HEK293 (cell line): ENCODE measurements at regions not wholly inside any gene's neighbourhood (a gene's known extent, or its start where the extent isn't known, plus 50 kb on each side); places are given as distances from the start of the nearest gene placed in this dataset.

Experiments used
- KLF10 ChIP-seq: fragments of 450-650 bp; IDR thresholded peaks from 2 replicates; pipeline ENCODE4 v1.5.1; 2018; ENCODE audit warnings: missing biosample characterization, mild to moderate bottlenecking, missing genetic modification characterization
- TF ChIP-seq, protein P1 (sequence below): fragments of 450-650 bp; formaldehyde crosslinking; IDR thresholded peaks from 2 replicates; pipeline ENCODE4 v1.5.1; 2016; ENCODE audit warnings: missing biosample characterization, missing genetic modification characterization
- TF ChIP-seq, protein P2 (sequence below): fragments of 450-650 bp; formaldehyde crosslinking; IDR thresholded peaks from 2 replicates; pipeline ENCODE4 v1.5.1; 2016; ENCODE audit warnings: missing biosample characterization, missing genetic modification characterization

DNA sequence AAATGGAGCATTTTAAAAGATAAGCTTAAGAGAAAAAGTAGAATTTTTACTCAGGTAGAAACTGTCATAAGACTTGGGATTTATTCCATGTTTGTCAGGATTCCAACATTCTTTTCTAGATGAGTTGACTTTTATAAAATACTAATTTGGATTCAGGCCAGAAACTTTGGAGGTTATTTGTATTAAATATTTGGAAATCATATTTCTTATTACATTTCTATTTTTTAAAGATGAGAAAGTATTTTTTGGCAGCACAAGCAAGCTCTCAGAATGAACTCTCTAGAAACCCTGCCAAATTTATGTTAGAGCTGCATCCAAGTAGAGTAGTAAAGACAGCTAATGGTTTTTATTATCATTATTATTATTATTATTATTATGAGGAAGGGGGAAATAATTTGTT is 1014.9 kb upstream of the GJE1 start:
- TF ChIP-seq, protein P1, sequence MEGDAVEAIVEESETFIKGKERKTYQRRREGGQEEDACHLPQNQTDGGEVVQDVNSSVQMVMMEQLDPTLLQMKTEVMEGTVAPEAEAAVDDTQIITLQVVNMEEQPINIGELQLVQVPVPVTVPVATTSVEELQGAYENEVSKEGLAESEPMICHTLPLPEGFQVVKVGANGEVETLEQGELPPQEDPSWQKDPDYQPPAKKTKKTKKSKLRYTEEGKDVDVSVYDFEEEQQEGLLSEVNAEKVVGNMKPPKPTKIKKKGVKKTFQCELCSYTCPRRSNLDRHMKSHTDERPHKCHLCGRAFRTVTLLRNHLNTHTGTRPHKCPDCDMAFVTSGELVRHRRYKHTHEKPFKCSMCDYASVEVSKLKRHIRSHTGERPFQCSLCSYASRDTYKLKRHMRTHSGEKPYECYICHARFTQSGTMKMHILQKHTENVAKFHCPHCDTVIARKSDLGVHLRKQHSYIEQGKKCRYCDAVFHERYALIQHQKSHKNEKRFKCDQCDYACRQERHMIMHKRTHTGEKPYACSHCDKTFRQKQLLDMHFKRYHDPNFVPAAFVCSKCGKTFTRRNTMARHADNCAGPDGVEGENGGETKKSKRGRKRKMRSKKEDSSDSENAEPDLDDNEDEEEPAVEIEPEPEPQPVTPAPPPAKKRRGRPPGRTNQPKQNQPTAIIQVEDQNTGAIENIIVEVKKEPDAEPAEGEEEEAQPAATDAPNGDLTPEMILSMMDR (tag by site-specific recombination), result no peak
- TF ChIP-seq, protein P2, sequence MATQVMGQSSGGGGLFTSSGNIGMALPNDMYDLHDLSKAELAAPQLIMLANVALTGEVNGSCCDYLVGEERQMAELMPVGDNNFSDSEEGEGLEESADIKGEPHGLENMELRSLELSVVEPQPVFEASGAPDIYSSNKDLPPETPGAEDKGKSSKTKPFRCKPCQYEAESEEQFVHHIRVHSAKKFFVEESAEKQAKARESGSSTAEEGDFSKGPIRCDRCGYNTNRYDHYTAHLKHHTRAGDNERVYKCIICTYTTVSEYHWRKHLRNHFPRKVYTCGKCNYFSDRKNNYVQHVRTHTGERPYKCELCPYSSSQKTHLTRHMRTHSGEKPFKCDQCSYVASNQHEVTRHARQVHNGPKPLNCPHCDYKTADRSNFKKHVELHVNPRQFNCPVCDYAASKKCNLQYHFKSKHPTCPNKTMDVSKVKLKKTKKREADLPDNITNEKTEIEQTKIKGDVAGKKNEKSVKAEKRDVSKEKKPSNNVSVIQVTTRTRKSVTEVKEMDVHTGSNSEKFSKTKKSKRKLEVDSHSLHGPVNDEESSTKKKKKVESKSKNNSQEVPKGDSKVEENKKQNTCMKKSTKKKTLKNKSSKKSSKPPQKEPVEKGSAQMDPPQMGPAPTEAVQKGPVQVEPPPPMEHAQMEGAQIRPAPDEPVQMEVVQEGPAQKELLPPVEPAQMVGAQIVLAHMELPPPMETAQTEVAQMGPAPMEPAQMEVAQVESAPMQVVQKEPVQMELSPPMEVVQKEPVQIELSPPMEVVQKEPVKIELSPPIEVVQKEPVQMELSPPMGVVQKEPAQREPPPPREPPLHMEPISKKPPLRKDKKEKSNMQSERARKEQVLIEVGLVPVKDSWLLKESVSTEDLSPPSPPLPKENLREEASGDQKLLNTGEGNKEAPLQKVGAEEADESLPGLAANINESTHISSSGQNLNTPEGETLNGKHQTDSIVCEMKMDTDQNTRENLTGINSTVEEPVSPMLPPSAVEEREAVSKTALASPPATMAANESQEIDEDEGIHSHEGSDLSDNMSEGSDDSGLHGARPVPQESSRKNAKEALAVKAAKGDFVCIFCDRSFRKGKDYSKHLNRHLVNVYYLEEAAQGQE, result no peak
- no peak for TF ChIP-seq KLF10 (tag by site-specific recombination)
